SKM-1 treated with dmso at 0.1 percent for 144 hours (cell line): ENCODE measurements at regions not wholly inside any gene's neighbourhood (a gene's known extent, or its start where the extent isn't known, plus 50 kb on each side); places are given as distances from the start of the nearest gene placed in this dataset.

ENCODE experiments used
- DNase-seq: peaks from one replicate; lab custom pipeline; 2025; ENCODE audit not compliant: unreplicated experiment; lab: John Stamatoyannopoulos, UW

DNA sequence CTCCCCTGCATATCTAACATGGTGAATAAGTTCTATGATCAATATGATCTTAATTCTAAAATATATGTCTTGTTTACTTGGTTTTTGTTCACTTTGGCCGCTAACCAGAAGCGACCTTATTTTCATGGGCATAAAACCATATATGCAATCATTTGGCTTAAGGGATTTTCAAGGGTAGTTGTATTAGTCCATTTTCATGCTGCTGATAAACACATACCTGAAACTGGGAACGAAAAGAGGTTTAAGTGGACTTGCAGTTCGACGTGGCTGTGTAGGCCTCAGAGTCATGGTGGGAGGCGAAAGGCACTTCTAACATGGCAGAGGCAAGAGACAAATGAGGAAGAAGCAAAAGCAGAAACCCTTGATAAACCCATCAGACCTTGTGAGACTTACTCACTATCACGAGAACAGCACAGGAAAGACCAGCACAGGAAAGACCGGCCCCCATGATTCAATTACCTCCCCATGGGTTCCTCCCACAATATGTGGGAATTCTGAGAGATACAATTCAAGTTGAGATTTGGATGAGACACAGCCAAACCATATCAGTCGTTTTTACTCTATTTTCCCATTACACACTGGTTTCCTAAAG, 114.3 kb upstream of the CPEB2 start:
- no peak for DNase-seq

DNA sequence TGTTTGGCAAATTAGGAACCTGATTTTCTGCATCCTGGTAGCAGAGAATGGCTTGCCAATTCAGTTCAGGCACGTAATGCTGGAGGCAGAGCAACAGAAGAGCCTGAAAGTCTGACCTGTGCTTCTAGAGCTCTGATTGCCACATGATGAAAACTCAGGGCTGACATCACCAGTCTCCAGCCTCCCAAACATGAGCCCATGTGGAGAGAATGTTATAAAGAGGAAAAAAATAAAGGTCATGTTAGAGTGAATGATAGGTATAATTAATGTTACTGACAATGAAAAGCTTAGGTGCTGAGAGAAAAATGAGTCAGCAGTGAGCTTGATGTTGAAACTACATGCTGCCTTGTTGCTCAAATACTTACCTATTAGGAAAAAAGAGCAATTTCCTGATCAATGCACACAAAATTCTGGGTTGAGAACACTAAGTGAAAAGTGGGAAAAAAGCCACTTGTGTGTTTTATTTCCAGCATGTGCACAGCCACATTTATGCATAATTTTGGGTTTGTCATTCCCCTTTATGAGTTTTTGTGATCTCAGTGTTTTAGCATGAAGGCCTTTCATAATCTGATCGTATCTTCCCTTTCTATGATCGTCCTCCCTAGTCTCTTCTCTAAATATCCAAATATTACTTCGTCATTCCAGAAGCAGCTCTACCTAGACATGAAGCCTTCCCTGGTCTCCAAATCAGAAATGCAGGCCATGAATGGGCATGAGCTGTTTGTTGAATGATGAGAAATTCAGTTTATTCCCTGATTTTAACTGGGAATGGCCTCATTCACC, 113.3 kb upstream of the CPEB2 start:
- no peak for DNase-seq

DNA sequence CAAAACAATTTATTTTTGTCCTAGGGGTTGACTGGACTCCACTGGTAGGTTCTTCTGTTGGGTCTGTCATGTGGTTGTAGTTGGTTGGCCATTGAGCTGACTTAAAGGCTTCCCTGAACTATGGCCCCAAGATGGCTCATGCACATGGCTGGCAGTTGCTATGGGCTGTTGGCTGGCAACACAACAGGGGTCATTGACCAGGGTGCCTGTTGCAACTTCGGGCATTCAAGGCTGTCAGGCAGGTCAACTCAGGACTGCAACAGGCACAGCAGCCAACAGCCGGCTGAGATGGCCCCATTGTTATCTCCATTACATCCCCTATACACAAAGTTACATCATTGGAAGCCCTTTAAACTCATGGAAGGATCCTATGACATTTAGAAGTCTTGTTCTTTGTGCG, 109.7 kb upstream of the CPEB2 start:
- DNase-seq, result no peak

DNA sequence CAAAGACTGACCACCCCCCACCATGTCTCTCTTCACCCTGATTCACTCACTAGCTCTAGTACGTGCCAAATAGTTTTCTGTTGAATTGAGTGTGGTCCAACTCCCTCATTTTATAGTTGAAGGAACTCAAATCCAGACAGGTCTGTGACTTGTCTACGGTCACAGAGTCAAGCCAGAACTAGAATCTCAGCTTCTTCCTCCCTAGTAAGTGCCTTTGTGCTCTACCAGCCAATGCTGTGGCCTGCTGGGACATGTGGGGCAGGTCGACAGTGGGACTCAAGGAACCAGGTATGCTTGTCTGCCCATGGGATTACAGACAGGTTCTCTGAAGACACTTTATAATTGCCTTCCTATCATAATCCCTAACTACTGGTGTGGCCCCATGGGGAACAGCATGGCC, 108.6 kb upstream of the CPEB2 start:
- no peak for DNase-seq

DNA sequence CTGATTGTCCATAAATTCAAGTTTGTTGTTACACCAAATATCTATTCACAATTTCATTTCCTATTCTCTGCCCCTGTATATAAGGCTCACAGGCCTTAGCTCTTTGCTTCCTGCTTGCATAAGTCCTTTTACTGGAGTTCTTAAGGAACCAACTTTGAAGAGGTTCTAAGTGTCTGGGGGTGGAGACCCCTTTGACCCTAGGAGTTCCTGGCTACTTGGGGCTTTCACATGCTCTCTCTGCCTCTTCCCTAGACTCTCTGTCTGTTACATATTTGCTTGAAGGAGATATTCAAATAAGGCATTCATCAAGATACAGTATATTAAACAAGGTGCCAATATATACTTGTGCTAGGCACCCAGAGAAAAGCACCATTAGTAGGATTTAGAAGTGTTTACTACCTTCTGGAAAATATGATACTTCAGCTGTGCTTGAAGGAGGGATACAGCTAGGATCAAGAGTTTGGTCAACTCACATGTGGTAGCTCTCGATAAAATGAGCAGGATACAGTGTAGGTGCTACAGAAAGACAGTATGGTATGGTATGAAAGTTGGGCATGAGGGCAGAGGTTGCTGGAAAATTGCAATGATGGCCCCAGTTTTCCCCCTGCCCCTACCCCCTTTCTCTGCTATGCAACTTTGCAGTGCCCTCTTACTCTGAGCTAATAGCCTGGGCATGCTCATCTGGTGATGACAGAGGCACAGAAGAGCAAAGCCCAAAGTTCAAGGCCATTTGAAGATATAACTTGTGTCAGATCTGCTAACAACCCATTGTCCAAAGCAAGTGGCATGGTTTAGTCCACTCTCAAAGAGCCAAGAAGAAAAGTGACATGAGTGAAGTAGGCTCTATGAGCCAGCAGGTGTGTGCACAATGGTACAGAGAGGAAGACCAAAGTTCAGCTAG, 107.6 kb upstream of the CPEB2 start:
- DNase-seq, result no peak

DNA sequence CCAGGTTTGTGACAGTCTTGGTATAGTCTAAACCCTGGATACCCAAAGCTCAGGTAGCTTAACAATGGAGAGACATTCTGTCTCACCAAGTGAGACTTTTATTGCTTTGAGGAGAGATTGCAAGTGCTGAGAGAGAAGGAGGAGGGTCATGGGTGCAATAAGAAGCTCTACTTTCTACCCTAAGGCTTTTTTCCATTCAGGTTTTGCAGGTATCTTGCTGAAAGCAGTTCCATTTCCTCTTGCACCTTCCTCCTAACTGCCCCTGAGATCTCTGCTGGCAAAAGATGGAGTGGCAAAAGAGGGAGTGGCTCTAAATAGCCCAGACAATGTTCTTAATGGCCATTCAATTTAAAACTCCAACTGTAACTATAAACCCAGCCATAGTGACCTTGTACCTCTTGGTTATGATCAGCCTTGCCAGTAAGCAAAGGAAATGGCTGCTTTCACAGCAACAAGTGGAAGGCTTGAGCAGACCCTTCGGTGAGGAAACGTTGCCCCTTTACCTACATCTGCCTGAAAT, 105.6 kb upstream of the CPEB2 start:
- no peak for DNase-seq

DNA sequence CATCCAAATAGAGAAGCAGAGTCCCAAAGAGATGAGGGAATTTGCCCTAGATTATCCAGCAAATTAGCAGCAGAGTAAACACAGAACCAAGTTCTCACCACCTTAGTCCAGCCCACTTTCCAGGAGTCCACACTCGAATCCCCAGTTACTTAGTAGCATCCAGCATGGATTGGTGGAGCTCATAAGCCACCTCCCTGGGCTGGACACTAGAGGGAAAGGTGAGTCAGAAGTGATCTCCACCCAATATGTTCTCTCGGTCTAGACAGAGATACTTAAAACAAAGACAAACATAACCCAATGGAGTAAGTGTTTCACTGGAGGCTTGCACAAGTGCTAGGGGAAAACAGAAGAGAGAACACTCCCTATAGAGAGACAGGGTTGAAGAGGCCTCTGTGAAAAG, 105.1 kb upstream of the CPEB2 start:
- no peak for DNase-seq

DNA sequence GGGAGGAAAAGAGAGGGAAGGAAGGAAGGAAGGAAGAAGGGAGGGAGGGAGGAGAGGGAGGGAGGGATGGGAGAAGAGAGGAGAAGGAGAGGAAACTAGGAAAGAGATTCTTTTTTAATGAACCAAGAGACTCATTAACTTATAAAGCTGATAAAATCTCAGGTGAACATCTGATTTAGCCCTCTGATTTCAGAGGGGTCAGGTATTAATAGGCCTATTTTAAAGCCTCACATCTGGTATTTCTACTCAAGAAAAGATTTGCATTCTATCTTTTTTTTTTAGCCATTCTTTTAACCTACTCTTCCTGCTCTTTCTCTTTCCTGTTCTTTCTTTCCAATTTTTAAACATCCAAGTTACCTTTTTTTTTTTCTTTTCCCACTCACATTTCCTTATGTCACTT, 103.3 kb upstream of the CPEB2 start:
- no peak for DNase-seq

DNA sequence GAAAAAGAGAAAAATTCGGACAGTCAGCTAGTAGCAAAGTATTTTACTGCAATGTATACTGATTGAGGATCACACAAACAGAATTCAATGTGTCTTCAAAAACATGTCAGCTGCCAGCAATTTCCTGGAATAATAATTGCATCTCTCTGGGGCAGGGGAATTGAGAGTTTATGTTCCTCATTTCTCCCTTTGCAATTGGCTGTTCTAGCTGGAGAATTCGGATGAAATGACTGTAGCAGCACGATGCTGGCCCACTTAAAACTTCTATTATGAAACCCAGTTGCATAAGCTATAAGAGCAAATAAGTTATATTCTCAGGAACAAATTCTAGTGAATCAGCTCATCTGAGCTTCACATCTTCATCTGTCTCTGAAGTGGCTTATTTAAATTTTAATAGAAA, 99.9 kb upstream of the CPEB2 start:
- no peak for DNase-seq

DNA sequence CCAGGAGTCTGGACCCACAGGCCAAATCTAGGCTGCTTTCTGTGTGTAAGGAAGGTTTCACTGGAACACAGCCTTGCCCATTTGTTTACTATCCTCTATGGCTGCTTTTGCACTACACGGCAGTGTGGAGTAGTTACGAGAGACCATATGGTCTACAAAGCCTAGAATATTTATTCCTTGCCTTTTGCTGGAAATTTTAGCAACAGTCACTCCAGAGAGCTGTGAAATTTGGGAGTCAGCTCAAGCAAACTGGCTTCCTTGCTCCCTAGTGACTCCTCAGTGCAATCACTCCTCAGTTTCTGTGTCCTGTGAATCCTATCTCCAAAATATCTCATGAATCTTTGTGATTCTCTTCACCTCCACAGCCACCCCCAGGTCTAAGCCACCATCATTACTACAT, 99.0 kb upstream of the CPEB2 start:
- no peak for DNase-seq

DNA sequence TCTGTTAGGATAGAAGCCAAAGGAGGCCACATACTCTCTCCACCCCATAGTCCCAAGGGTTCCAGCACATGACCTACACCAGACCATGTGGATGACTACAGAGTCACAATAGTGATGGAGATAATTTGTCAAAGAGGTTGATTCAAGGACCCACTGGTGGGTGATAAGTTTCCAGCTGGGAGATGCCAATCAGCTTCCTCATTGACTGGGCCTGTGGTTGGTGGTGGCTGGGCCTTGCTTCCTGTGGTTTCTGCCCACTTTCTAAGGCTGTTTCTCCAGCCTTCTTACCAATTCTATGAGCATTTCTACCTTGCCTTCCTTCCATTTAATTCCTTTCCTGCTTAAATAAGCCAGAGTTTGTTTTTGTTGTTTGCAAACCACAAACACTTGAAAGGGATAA, 95.5 kb upstream of the CPEB2 start:
- DNase-seq, result peak; percentile 41

DNA sequence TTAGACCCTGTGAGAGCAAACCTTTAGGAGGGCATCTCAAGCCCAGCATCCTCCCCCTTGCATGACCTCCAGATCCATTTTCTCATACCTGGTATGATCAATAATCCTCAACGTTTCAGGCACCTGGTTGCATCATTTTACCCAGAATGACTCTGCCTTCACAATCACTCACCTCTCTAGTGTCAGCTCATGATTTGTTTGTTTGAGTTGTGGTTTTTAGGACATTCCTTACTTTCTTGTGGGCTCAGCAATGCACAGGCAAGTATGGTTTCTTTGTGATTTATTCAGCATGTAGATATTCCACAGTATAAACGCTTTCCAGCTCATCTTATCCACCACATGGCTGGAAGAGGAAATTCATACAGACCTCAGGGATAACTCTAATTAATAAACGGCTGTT, 93.6 kb upstream of the CPEB2 start:
- no peak for DNase-seq

DNA sequence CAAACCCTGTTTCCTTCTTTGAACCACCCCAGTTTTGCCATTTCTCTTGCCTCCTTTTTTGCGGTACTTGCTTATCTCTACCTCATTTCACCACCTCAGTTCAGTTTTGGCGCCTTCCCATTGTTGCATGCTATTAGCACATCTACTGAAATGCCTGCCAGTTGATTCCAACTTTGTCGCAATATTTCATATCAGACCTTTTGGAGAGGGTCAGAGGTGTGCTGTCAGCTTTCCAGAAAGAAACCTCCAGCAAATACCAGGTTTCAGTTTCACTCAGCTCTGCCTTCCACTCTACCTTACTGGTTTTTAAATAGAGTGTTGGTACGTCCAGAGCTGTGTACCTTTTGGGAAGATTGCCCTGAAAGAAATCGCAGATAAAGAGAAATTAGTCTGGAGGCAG, 91.9 kb upstream of the CPEB2 start:
- peak; percentile 56 for DNase-seq

DNA sequence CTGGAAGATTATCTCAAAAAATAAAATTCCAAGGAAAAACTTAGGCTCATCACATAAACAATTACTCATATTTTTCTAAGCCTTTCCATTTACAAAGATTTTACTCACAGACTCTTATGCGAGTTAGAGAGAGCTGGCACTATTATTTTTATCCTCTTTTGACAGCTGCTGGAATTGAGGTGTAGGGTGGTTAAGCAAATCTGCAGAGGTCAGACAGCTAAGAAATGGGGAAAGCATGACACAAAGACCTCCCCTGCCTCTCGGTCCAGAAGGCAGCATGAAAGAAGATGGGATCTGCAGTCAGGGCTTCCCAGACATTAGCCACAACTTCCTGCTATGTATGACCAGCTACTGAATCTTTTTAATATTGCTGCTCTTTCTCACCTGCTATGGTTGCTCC, 89.9 kb upstream of the CPEB2 start:
- DNase-seq, result no peak

DNA sequence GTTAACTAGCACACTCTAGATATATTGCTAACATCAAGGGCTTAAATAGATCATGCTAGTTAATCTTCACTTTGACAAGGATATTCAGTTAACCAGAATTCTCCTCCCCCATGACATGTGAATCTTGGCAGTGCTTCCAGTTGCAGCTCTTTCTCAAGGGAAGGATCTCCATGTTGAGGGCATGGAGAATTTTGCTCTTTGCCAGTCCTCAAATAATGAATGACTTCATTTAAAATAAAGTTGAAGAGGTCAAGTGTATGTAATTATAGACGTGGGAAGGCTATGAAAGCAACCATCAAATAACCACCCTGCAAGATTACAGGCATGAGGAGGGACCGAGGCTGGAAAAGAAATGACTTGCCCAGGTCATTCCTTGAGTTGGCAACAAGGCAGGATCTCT, 87.3 kb upstream of the CPEB2 start:
- no peak for DNase-seq

DNA sequence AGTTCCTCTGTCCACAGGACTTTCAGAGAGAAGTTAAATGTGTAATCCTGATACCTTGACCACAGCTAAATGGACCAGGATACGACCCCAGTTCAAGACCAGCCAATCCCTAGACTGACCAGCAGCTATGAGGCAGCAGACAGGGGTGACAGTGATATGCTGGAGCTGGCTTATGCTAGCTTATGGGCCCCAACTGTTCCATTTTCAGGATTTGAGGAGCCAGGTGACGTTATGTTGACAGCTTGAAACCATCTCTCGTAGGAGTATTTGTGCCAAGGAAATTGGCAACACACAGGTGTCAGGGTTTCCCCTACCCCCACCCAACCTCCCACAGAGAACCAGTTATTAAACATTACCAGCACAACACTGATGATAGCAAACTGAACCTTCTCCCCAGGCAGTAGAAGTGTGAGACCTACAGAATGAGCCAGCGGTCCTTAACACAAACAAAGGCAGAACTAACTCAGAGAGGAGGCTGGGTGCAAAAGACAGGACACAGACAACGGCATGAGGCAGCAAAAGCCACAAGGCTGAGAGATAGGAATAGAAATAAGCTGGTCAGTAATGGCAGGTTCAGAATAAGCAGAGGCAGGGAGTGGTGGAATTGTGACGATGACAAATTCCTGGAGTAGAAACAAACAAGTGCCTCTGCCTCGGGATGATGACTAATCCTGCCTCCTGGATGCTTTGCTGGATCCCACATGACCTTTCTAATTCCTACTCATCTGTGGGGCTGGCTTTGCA, 85.6 kb upstream of the CPEB2 start:
- no peak for DNase-seq

DNA sequence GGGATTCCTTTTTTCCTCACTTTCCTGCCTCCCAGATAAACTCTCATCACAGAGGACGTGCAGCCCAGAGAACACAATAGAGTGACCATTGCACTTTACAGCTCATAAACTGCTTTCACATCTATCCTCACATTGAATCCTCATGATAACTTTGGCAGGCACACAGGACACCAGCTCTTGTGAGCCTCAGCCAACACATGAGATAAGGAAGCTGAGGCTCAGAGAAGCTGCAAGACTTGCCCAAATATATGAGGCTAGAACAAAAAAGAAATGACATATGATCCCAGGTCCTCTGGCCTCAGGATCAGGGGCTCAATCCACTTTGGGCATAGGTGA, 85.0 kb upstream of the CPEB2 start:
- DNase-seq, result no peak

DNA sequence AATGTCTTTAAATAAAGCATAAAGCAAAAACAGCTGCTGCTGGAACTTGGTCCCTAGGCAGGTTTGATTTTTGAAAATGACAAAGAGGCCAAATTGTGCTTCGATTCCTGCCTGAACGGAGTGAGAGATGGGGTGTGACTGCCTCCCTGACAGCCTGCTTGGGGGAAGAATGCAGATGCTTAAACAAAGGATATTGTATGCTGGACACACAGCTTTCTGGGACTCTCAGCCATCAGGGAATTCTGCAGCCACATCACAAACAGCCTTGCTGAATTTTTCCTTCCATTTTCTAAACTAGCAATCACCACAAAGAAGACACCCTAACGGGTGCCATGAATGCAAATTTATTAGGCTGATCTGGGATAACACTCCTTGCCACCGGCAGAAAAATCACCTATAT, 83.9 kb upstream of the CPEB2 start:
- no peak for DNase-seq

DNA sequence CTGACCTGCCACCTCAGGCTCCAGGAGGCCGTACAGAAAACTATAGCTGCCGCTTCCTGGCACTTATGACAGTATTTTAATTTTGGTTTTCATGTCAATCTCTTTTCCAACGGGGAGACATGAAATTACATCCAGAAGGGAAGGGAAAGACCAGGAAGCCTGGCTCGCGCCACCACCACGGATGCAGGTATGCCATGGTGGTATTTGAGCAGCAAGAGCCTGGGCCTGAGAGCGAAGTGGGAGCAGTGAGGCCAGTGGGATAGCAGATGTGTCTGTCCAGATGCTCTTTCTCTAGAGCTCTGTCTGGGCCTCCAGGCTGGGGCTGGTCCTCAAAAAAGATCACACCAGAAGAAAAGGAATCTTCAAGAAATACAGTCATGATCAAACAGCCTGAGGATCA, 82.5 kb upstream of the CPEB2 start:
- DNase-seq, result no peak

DNA sequence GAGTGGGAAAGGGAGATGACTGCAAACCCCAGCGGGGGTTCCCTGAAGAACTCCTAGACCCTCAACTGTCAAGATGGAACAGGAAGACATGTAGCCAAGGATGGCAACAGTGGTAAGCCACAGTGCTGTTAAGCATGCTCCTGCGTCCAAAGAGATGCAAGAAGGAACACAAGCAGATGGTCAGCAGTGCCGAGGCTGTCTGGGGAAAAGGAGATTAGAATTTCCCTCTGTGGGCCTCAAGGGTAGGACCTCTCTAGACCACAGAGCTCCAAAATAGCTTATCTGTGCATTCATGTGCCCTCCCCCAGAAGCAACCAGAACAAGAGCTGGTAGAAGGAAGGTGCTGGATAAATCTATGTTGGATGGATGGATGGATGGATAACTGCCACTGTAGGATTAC, 82.0 kb upstream of the CPEB2 start:
- DNase-seq, result no peak

DNA sequence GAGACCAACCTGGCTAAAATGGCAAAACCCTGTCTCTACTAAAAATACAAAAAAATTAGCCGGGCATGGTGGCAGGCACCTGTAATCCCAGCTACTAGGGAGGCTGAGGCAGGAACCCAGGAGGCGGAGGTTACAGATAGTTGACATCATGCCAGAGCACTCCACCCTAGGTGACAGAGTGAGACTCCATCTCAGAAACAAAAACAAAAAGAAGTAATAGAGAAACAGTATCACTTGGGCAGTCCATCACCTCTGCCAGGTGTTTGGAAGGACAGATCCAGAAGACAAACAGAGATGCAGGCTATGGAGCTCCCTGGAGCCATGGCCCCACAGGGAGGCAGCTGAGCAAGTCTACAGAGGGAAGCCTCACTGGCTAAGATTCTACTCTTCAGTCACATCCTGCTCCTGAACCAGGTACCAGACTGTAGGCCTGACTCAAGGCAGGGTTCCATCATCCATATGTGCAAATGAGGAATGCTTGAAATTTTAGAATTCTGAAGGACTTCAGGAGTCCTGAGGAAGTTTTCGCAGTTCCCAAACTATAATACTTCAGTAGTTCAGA, 81.4 kb upstream of the CPEB2 start:
- no peak for DNase-seq
